SW 1271 (cell line): ENCODE measurements at regions not wholly inside any gene's neighbourhood (a gene's known extent, or its start where the extent isn't known, plus 50 kb on each side); places are given as distances from the start of the nearest gene placed in this dataset.
"Not testable (repeated sequence)": the region's sequence is repeated elsewhere in the genome, so short reads cannot be mapped to it uniquely, and the experiment has no call there.

ENCODE experiments used
- DNase-seq, 2 experiments: peaks; one replicate each; lab custom pipeline; 2025; lab: John Stamatoyannopoulos, UW

- DNase-seq, result no peak
Observed at GRCh38 chr13:98075048-98075447, 67.8 kb upstream of the FARP1 start.

- DNase-seq, result not testable (repeated sequence)
Observed at GRCh38 chr13:98076309-98076708, 66.6 kb upstream of the FARP1 start.

DNA sequence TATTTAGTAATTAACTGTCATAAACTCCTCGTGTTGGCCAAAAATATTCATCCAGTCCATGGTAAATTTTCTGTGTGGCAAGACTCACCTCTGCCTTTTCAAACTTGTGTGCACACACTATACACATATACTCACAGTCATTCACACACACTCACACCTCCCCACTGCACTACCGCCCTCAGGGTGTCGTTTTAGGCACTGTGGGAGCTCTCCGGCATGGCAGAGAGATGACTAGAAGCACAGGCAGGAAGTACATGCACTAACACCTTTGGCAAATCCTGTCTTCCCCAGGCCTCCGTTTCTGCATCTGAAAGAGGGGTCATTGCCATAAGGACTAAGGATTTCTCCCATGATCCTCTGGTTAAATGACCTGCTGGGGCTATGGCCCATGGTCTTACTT is 62.6 kb upstream of the FARP1 start:
- no peak for DNase-seq

DNA sequence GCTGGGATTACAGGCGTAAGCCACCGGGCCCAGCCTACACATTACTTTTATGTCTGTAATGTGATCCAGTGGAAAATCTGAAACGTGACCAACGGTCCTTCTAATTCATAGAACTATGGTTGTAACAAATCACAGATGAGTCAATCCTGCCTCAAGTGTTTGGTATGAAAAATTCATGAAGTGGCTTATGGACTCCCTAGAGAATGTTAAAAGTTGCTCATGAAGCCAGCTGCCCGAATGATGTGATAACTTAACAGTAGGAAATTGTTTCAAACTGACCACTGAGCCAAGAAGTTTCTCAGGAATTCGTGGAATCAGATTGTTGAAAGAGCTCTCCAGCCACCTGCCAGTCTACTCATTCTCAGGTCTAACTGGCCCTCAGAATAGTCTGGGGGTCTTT is 59.4 kb upstream of the FARP1 start:
- peak; percentile 90 to 92 for DNase-seq

DNA sequence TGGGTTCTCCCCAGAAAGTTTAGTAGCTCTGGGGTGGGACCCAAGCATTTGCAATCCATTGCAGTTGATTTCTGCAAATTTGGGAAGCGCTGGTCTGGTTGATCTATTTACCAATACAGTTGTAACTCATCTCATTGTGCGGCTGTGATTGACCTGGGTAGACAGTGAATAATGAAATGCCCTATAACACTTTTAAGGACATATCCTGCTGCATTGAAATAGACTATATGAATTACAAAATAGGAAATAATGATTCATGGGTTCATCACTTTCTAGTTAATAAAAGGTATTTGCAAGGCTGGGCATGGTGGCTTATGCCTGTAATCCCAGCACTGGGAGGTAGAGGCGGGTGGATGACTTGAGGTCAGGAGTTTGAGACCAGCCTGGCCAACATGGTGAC is 59.0 kb upstream of the FARP1 start:
- DNase-seq, result no peak

- no peak for DNase-seq
Observed at GRCh38 chr13:98089246-98089645, 53.6 kb upstream of the FARP1 start.

- no peak for DNase-seq
Observed at GRCh38 chr13:98092888-98093287, 50.0 kb upstream of the FARP1 start.
